GM23338 (cell line): ENCODE measurements at regions not wholly inside any gene's neighbourhood (a gene's known extent, or its start where the extent isn't known, plus 50 kb on each side); places are given as distances from the start of the nearest gene placed in this dataset.

Experiments
- CREB1 ChIP-seq: fragments of 250-450 bp; sonication (Bioruptor Pico); IDR thresholded peaks from 2 replicates; pipeline ENCODE4 v1.5.0; 2020; ENCODE audit warnings: low read depth, mild to moderate bottlenecking, moderate library complexity
- CTCF ChIP-seq, 2 experiments: fragments of 200-600 bp in 1 of 2; sonication (generic) in 1 of 2; conservative IDR thresholded peaks; 2 replicates each; pipeline versions ENCODE4 v1.5.1 to v1.6.1; 2016 to 2017; ENCODE audit warnings: antibody characterized with exemption in 2 of 2, low read depth in 2 of 2, mild to moderate bottlenecking in 2 of 2, moderate library complexity in 1 of 2
- ETS1 ChIP-seq: IDR thresholded peaks from 2 replicates; pipeline ENCODE4 v1.6.1; 2016; ENCODE audit warnings: antibody characterized with exemption
- EZH2 ChIP-seq: fragments of 200-600 bp; sonication (generic); IDR thresholded peaks from one replicate; pipeline ENCODE4 v1.8.0; 2017; ENCODE audit warnings: antibody characterized with exemption, mild to moderate bottlenecking, low read depth; ENCODE audit not compliant: unreplicated experiment
- EZH2phosphoT487 ChIP-seq: fragments of 200-600 bp; sonication (generic); IDR thresholded peaks from one replicate; pipeline ENCODE4 v1.8.1; 2018; ENCODE audit warnings: antibody characterized with exemption; ENCODE audit not compliant: unreplicated experiment
- POLR2AphosphoS5 ChIP-seq: IDR thresholded peaks from 2 replicates; pipeline ENCODE4 v1.6.1; 2016; ENCODE audit warnings: antibody characterized with exemption, low read depth
- ZNF331 ChIP-seq: fragments of 250-450 bp; sonication (Bioruptor Pico); IDR thresholded peaks from 2 replicates; pipeline ENCODE4 v1.5.0; 2020; ENCODE audit warnings: low read depth, mild to moderate bottlenecking, moderate library complexity

- TF ChIP-seq CTCF (conservative IDR thresholded peaks at IDR 0.05; ENCODE audit: low read depth in 2 of 2) (no peak), ETS1 (no peak), POLR2AphosphoS5 (no peak), CREB1 (no peak), EZH2phosphoT487 (no peak), EZH2 (no peak), ZNF331 (no peak)
Measured at GRCh38 chr20:22826306-22827230, 208.5 kb upstream of the SSTR4 start.
